ENCODE measurements at regions not wholly inside any gene's neighbourhood (a gene's known extent, or its start where the extent isn't known, plus 50 kb on each side); places are given as distances from the start of the nearest gene placed in this dataset.

DNA sequence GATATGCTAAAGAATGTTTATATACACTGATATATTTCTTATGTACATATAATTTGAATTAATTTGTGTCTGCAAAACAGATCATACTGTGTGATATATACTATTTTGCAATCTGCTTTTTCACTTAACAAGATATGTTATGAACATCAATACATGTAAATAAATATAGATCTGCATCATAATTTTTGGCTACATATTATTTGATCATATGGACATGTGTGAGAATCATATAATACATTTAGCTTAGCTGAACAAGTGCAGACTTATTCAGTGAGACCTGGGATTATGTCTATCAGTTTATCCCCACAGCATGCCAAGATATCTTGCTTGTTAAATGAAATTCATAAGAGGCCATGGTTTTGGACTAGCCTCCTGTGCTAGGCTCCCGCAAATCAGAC lies 474.3 kb downstream of the ARHGEF28 start:
- no peak for DNase-seq (ENCODE audit: low read depth)
- TF ChIP-seq, protein P1, sequence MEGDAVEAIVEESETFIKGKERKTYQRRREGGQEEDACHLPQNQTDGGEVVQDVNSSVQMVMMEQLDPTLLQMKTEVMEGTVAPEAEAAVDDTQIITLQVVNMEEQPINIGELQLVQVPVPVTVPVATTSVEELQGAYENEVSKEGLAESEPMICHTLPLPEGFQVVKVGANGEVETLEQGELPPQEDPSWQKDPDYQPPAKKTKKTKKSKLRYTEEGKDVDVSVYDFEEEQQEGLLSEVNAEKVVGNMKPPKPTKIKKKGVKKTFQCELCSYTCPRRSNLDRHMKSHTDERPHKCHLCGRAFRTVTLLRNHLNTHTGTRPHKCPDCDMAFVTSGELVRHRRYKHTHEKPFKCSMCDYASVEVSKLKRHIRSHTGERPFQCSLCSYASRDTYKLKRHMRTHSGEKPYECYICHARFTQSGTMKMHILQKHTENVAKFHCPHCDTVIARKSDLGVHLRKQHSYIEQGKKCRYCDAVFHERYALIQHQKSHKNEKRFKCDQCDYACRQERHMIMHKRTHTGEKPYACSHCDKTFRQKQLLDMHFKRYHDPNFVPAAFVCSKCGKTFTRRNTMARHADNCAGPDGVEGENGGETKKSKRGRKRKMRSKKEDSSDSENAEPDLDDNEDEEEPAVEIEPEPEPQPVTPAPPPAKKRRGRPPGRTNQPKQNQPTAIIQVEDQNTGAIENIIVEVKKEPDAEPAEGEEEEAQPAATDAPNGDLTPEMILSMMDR (IDR thresholded peaks at IDR 0.05; ENCODE audit: insufficient read depth, low read depth, low read length) = no peak
- Histone ChIP-seq H3K36me3 (ENCODE audit: control insufficient read depth, insufficient read depth, low read length) (no peaks in the 10 kb centered on the region), H3K4me3 (ENCODE audit: low read depth, low read length) (no peak overlapping the region), H3K27me3 (ENCODE audit: control insufficient read depth, insufficient read depth, low read length) (no peaks in the 10 kb centered on the region)
- CTCF ChIA-PET = interaction anchor here (2.7 kb wide), 1 partner anchor 14 kb away, joined by 7 read pairs; no protein-coding TSS in a partner anchor
- POLR2A ChIA-PET = no interaction called here

DNA sequence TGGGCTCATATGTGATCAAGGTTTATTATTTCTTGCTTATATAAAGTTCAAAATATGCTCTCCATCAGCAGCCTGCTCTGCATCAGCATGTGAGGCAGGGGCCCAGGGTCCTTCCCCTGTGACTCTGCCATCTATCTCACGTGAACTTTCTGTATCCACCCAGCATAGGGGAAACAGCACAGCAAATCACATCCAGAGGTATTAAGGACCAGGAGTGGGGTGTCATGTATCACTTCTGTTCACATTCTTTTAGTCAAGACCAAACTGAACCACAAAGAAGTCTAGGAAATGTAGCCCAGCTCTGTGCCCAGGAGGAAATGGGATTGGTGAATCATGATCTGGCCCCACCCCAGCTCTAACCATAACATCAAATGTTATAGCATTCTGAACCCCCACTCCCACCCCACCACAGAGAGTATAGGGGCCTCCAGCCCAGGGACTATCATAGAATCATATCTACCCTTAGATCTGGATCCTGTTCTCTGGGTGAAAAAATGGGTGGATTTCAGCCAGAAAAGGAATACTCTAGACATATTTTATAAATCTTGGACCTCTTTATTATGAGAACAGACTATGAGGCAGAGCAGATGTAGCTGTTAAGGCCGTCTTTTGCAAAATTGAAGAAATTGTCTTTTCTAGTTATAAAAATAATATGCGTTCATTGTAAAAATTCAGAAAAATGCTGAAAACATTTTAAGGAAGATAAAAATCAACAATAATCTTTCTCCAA lies 473.7 kb downstream of the ARHGEF28 start:
- POLR2A ChIA-PET = no interaction called here

DNA sequence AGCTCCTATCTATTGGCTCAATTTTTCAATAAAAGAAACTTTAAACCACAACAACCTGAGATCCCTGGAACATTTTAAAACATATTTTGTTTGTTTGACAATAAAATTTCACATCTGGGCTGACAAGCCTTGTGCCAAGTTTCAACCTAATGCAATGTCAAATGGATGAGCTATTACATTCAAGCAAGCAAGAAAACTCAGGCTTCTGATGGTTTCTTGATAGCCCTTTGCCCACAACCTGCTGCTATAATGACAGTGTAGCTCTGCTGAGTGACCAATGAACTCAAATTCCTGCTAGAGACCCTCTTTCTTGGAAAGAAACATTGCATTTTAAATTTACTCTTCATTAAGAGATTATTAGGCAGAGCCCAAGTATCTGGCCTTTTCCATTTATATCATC lies 472.9 kb downstream of the ARHGEF28 start:
- TF ChIP-seq, protein P1 (IDR thresholded peaks at IDR 0.05; ENCODE audit: insufficient read depth, low read depth, low read length) = no peak
- ChIA-PET CTCF (interaction anchor here (0.6 kb wide), 1 partner anchor 160 kb away, joined by 3 read pairs; no protein-coding TSS in a partner anchor), POLR2A (no interaction called here)
- Histone ChIP-seq H3K36me3 (ENCODE audit: control insufficient read depth, insufficient read depth, low read length) (no peaks in the 10 kb centered on the region), H3K27me3 (ENCODE audit: control insufficient read depth, insufficient read depth, low read length) (no peaks in the 10 kb centered on the region), H3K4me3 (ENCODE audit: low read depth, low read length) (no peak overlapping the region)
- no peak for DNase-seq (ENCODE audit: low read depth)

More for the DNA sequence above, 473.7 kb downstream of the ARHGEF28 start:
- no peaks in the 10 kb centered on the region for H3K27me3 ChIP-seq (ENCODE audit: control insufficient read depth, insufficient read depth, low read length)
- TF ChIP-seq, protein P1 (IDR thresholded peaks at IDR 0.05; ENCODE audit: insufficient read depth, low read depth, low read length) = no peak
- H3K4me3 ChIP-seq (ENCODE audit: low read depth, low read length) = no peak overlapping the region
- CTCF ChIA-PET = interaction anchor here (2.7 kb wide), 1 partner anchor 15 kb away, joined by 7 read pairs; no protein-coding TSS in a partner anchor
- no peaks in the 10 kb centered on the region for H3K36me3 ChIP-seq (ENCODE audit: control insufficient read depth, insufficient read depth, low read length)
- DNase-seq (ENCODE audit: low read depth) = no peak

DNA sequence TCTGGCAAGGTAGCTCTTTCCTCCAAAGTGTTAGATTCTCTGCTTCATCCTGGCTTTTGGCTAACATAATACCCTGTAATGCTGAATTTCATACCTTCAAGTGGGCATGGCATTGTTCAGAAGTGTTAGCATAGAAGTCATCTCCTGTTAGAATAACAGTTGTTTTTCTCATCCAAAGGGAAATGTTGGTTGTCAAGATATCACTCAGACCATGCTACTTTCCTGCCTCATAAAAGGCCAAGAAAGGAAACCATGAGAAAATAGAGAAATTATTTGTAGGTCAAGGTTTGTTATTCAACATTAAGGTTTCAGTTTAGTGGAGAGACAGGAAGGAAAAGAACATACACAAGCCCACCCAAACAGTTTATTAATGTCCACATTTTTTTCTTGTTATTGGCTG lies 472.5 kb downstream of the ARHGEF28 start:
- Histone ChIP-seq H3K36me3 (ENCODE audit: control insufficient read depth, insufficient read depth, low read length) (no peaks in the 10 kb centered on the region), H3K27me3 (ENCODE audit: control insufficient read depth, insufficient read depth, low read length) (no peaks in the 10 kb centered on the region), H3K4me3 (ENCODE audit: low read depth, low read length) (no peak overlapping the region)
- no peak for DNase-seq (ENCODE audit: low read depth)
- TF ChIP-seq, protein P1 (IDR thresholded peaks at IDR 0.05; ENCODE audit: insufficient read depth, low read depth, low read length) = no peak
- POLR2A ChIA-PET = no interaction called here
- CTCF ChIA-PET = interaction anchor here (0.6 kb wide), 1 partner anchor 160 kb away, joined by 3 read pairs; no protein-coding TSS in a partner anchor

DNA sequence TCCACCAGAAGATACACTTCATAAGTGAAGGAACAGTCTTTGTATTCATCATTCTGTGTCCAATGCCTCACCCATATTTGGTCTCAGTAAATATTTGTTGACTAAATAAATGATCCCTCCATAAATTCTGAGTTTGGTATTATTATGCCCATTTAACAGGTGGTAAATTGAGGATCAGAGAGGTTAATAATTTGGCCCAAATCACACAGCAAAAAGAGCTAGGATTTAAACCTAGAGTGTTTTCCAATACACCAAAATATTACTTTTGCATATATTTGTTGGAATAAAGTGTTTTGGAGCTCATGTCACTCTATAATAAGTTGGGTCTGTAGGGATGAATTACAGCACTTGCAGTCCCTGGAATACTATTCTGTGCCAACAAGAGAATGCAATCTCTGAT lies 470.3 kb downstream of the ARHGEF28 start:
- ChIA-PET POLR2A (no interaction called here), CTCF (interaction anchor here (1.6 kb wide), 1 partner anchor 11 kb away, joined by 5 read pairs; no protein-coding TSS in a partner anchor)

More for the DNA sequence above, 470.3 kb downstream of the ARHGEF28 start:
- TF ChIP-seq, protein P1 (IDR thresholded peaks at IDR 0.05; ENCODE audit: insufficient read depth, low read depth, low read length) = no peak
- DNase-seq (ENCODE audit: low read depth) = no peak
- Histone ChIP-seq H3K27me3 (ENCODE audit: control insufficient read depth, insufficient read depth, low read length) (0 out of 2 replicates have a peak, but pooled peaks cover 2% of the 10 kb centered on the region), H3K4me3 (ENCODE audit: low read depth, low read length) (no peak overlapping the region), H3K36me3 (ENCODE audit: control insufficient read depth, insufficient read depth, low read length) (no peaks in the 10 kb centered on the region)

Measured in BJ (cell line).